ENCODE measurements at regions not wholly inside any gene's neighbourhood (a gene's known extent, or its start where the extent isn't known, plus 50 kb on each side); places are given as distances from the start of the nearest gene placed in this dataset.

DNA sequence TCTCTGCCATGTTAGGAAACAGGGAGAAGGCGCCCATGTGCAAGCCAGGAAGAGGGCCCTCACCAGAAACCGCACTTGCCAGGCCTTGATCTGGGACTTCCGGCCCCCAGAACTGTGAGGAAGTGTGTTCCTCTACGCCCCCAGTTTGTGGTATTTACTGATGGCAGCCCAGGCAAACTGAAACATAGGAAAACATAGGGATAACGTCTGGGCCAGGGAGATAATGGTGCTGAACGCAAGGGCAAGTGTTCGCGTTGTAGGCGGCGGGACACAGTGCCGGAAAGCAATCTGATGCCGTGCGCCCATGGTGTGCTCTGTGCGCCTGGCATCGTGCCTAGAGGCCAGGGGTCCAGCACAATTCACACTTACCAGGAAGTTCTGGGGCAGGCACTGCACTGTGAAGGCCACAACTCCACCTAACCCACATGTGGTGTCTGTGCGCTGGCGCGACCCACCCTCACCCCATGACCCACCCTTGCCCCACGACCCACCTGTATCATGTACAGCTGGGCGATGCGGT lies 53.6 kb downstream of the ARL6IP4 start:
- DNase-seq (ENCODE audit: low read depth, low spot score) = no peak
- no peaks in the 10 kb centered on the region for H3K9me1 ChIP-seq (ENCODE audit: control insufficient read depth, extremely low read depth, insufficient read depth, low read length)
- H3K4me2 ChIP-seq (ENCODE audit: control insufficient read depth, extremely low read depth, insufficient read depth, low read depth, low read length) = no peak overlapping the region
- no peak overlapping the region for H3K4me3 ChIP-seq (ENCODE audit: control insufficient read depth in 2 of 3, extremely low read depth in 1 of 3, insufficient read depth in 2 of 3, low read depth in 1 of 3, low read length in 3 of 3)
- H3K27me3 ChIP-seq (ENCODE audit: control insufficient read depth, extremely low read depth, insufficient read depth, low read length) = no peaks in the 10 kb centered on the region
- no peak for FAIRE-seq
- dilution Hi-C loops (cut with MboI; ENCODE audit: extremely low pct_ligation_motif_present, low sequenced_read_pairs) = no loop called here
- no peak overlapping the region for H3K27ac ChIP-seq (ENCODE audit: control insufficient read depth, insufficient read depth, low read length)
- H2AFZ ChIP-seq (ENCODE audit: control insufficient read depth, low read length) = no peak overlapping the region
- no peaks in the 10 kb centered on the region for H3K79me2 ChIP-seq (ENCODE audit: control insufficient read depth, insufficient read depth, low read length)
- H3K4me1 ChIP-seq (ENCODE audit: control insufficient read depth, extremely low read depth, insufficient read depth, low read length) = peaks cover 9% of the 10 kb centered on the region
- peaks cover 6 to 8% of the 10 kb centered on the region in 2 experiments for H3K36me3 ChIP-seq (ENCODE audit: control insufficient read depth in 2 of 2, extremely low read depth in 1 of 2, insufficient read depth in 2 of 2, low read length in 2 of 2)
- H4K20me1 ChIP-seq (ENCODE audit: control insufficient read depth, extremely low read depth, insufficient read depth, low read length) = no peaks in the 10 kb centered on the region
- no peak for TF ChIP-seq EZH2 (IDR thresholded peaks at IDR 0.05; ENCODE audit: low read length)
- TF ChIP-seq, protein P1, sequence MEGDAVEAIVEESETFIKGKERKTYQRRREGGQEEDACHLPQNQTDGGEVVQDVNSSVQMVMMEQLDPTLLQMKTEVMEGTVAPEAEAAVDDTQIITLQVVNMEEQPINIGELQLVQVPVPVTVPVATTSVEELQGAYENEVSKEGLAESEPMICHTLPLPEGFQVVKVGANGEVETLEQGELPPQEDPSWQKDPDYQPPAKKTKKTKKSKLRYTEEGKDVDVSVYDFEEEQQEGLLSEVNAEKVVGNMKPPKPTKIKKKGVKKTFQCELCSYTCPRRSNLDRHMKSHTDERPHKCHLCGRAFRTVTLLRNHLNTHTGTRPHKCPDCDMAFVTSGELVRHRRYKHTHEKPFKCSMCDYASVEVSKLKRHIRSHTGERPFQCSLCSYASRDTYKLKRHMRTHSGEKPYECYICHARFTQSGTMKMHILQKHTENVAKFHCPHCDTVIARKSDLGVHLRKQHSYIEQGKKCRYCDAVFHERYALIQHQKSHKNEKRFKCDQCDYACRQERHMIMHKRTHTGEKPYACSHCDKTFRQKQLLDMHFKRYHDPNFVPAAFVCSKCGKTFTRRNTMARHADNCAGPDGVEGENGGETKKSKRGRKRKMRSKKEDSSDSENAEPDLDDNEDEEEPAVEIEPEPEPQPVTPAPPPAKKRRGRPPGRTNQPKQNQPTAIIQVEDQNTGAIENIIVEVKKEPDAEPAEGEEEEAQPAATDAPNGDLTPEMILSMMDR (optimal IDR thresholded peaks at IDR 0.05 in 1 of 3, IDR thresholded peaks at IDR 0.05 in 1 of 3, conservative IDR thresholded peaks at IDR 0.05 in 1 of 3; ENCODE audit: extremely low read depth in 1 of 3, insufficient read depth in 2 of 3, low read length in 3 of 3) = no peak
- H3K9ac ChIP-seq (ENCODE audit: control insufficient read depth, extremely low read depth, insufficient read depth, low read length) = no peak overlapping the region
- no peaks in the 10 kb centered on the region for H3K9me3 ChIP-seq (ENCODE audit: control insufficient read depth, low read depth, low read length)

DNA sequence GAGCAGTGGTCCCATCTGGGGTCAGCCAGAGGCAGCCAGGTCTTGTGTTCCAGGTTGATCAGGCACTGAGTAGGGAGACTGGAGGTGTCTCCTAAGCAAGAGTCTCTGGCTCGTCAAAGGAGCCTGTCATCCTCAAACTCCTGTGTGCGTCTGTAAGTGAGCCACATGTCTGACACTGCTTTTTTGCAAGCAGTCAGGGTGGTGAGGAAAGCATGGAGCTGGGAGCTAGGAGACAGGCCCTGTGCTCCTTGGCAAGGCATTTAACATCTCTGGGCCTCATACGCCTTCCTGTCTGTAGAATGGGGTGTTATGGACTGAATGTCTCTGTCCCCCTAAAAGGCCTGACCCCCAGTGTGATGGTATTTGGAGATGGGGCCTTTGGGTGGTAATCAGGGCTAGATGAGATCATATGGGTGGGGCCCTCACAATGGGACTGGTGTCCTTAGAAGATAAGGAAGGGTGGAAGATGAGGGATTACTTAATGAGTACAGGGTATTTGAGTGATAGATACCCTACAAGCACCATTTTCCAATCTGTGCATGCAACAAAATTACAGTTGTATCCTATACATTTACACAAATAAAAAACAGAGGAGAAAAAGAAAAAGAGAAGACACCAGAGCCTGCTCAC lies 53.0 kb downstream of the ARL6IP4 start:
- FAIRE-seq (no peak), DNase-seq (ENCODE audit: low read depth, low spot score) (no peak)
- H3K4me1 ChIP-seq (ENCODE audit: control insufficient read depth, extremely low read depth, insufficient read depth, low read length) = peaks cover 9% of the 10 kb centered on the region
- dilution Hi-C loops (cut with MboI; ENCODE audit: extremely low pct_ligation_motif_present, low sequenced_read_pairs) = no loop called here
- no peaks in the 10 kb centered on the region for H3K27me3 ChIP-seq (ENCODE audit: control insufficient read depth, extremely low read depth, insufficient read depth, low read length)
- H3K36me3 ChIP-seq (ENCODE audit: control insufficient read depth in 2 of 2, extremely low read depth in 1 of 2, insufficient read depth in 2 of 2, low read length in 2 of 2) = peaks cover 6 to 8% of the 10 kb centered on the region in 2 experiments
- no peak overlapping the region for H3K4me2 ChIP-seq (ENCODE audit: control insufficient read depth, extremely low read depth, insufficient read depth, low read depth, low read length)
- H3K27ac ChIP-seq (ENCODE audit: control insufficient read depth, insufficient read depth, low read length) = no peak overlapping the region
- no peak overlapping the region for H3K4me3 ChIP-seq (ENCODE audit: control insufficient read depth in 2 of 3, extremely low read depth in 1 of 3, insufficient read depth in 2 of 3, low read depth in 1 of 3, low read length in 3 of 3)
- no peak overlapping the region for H2AFZ ChIP-seq (ENCODE audit: control insufficient read depth, low read length)
- no peak overlapping the region for H3K9ac ChIP-seq (ENCODE audit: control insufficient read depth, extremely low read depth, insufficient read depth, low read length)
- no peak for TF ChIP-seq EZH2 (IDR thresholded peaks at IDR 0.05; ENCODE audit: low read length)
- TF ChIP-seq, protein P1 (optimal IDR thresholded peaks at IDR 0.05 in 1 of 3, IDR thresholded peaks at IDR 0.05 in 1 of 3, conservative IDR thresholded peaks at IDR 0.05 in 1 of 3; ENCODE audit: extremely low read depth in 1 of 3, insufficient read depth in 2 of 3, low read length in 3 of 3) = no peak
- no peaks in the 10 kb centered on the region for H3K79me2 ChIP-seq (ENCODE audit: control insufficient read depth, insufficient read depth, low read length)
- H3K9me1 ChIP-seq (ENCODE audit: control insufficient read depth, extremely low read depth, insufficient read depth, low read length) = no peaks in the 10 kb centered on the region
- H3K9me3 ChIP-seq (ENCODE audit: control insufficient read depth, low read depth, low read length) = no peaks in the 10 kb centered on the region
- H4K20me1 ChIP-seq (ENCODE audit: control insufficient read depth, extremely low read depth, insufficient read depth, low read length) = no peaks in the 10 kb centered on the region
